Mammary epithelial cell (primary cell): ENCODE measurements at regions not wholly inside any gene's neighbourhood (a gene's known extent, or its start where the extent isn't known, plus 50 kb on each side); places are given as distances from the start of the nearest gene placed in this dataset.

Source experiments
- CTCF ChIP-seq, 2 donors: IDR thresholded peaks in 1 of 2; conservative IDR thresholded peaks in 1 of 2; 2 replicates each; pipeline ENCODE4 v1.5.1; 2011 to 2012; ENCODE audit warnings: inconsistent platforms in 2 of 2, low read length in 2 of 2, mild to moderate bottlenecking in 2 of 2, control low read depth in 1 of 2, low read depth in 1 of 2; ENCODE audit not compliant: insufficient read depth in 1 of 2; ENCODE audit errors: extremely low read depth in 1 of 2
- EZH2 ChIP-seq: IDR thresholded peaks from 2 replicates; pipeline ENCODE4 v1.6.1; 2012; ENCODE audit warnings: low read length, inconsistent platforms, borderline replicate concordance

DNA sequence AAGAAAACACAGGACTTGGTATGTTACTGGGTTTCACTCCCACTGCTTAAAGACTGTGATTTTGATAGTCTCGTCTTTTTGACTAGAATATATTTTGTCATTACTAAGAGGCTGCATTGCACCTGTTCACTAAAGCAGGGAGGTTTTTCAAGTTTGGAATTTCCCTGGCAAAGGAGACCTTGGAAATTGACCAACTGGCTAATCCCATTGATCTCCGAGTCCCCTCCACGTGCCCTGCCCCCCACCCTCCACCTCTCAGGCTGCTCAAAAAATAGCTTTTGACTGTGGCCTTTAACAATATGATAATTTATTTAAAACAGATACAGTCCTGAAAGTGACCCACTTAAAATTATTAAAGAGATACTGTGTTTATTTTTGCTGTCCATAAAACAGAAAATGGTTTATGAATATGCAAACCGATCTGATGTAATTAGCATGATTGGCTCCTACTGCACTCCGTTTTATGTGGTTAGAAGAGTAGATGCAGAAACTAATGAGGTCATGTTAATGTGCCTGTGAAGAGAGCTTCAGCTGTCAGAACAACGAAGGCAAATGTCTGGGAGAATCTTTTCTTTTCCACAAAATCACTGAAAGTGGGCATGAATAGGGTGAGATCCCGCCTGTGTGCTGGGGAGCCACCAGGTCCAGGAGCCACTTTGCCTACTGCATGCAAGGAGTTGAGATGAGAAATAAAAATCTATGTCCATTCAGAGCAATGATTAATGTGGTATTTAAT, 361.5 kb downstream of the RRAGC start:
- TF ChIP-seq CTCF (conservative IDR thresholded peaks at IDR 0.05 in 1 of 2, IDR thresholded peaks at IDR 0.05 in 1 of 2; ENCODE audit: extremely low read depth in 1 of 2, insufficient read depth in 1 of 2, low read depth in 1 of 2, low read length in 2 of 2) (no peak), EZH2 (no peak)
